HG02571 (cell line): ENCODE measurements at regions not wholly inside any gene's neighbourhood (a gene's known extent, or its start where the extent isn't known, plus 50 kb on each side); places are given as distances from the start of the nearest gene placed in this dataset.
"Not testable (repeated sequence)": the region's sequence is repeated elsewhere in the genome, so short reads cannot be mapped to it uniquely, and the experiment has no call there.

Experiments
- ATAC-seq: cut with Tn5 transposase; IDR thresholded peaks from one replicate; pipeline ENCODE4 v1.9.1; 2021; ENCODE audit warnings: mild to moderate bottlenecking, moderate library complexity; ENCODE audit not compliant: unreplicated experiment

- no peak for ATAC-seq
Observed at GRCh38 chr18:42447688-42448087, 492.7 kb downstream of the PIK3C3 start.

- ATAC-seq = no peak
Observed at GRCh38 chr18:42458226-42458625, 503.2 kb downstream of the PIK3C3 start.

DNA sequence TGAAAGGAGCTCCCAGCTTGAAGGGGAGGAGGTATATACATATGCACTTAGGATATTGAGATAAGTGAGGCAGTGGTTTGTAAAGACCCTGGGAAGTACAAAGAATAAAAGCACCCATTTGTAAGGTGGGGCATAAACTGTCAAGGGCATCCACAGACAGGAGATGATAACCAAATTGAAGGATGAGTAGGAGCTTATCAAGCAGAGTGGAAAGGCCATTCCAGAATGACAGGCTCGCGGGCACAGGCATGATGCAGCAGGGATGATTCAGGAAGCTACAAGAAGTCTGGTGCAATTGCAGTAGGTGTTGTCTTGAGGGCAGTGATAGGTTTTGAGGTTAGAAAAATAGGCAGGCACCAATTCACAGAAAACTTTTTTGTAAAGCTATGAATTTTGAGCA, 504.8 kb downstream of the PIK3C3 start:
- no peak for ATAC-seq

GRCh38 chr18:42471885-42472284, 516.9 kb downstream of the PIK3C3 start:
- no peak for ATAC-seq

- no peak for ATAC-seq
Observed at GRCh38 chr18:42473611-42474010, 518.6 kb downstream of the PIK3C3 start.

GRCh38 chr18:42474577-42474976, 519.5 kb downstream of the PIK3C3 start:
- ATAC-seq = no peak

DNA sequence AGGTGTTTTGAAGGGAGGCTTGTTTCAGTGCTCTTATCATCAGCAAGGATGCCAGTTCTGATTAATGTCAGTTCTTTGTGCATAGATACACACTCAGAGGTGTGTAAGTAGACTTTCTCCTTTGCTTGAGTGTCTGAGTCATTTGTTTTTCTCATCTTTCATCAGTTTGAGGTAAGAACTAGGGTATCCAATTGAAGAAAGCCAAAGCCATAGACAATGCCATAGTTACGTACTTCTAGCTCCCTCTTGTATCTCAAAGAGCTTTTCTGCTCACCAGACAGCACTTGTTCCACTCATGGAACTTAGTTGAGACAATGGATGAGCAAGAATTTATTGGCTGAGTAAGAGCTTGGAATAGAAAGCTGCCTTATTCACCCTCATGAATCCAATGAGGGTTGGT, 520.1 kb downstream of the PIK3C3 start:
- no peak for ATAC-seq

GRCh38 chr18:42477267-42477666, 522.2 kb downstream of the PIK3C3 start:
- no peak for ATAC-seq

DNA sequence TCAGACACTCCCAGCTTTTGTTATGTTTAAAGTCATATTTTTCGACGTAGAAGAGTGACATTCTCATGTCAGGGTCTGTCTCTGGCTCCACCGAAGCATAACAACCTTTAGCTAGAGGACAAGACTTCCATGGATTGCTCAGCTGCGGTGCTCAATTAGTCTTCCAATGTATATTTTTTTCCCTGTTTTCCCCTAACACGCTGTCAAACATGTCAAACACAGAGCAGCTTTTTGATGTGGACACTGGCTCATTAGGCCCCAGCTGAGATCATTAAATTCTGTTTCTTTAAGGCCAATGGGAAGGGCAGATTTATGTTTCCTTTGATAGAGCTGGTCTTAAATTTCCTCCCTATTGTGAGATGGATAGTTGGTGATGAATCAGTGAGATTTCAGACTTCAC, 525.4 kb downstream of the PIK3C3 start:
- no peak for ATAC-seq

DNA sequence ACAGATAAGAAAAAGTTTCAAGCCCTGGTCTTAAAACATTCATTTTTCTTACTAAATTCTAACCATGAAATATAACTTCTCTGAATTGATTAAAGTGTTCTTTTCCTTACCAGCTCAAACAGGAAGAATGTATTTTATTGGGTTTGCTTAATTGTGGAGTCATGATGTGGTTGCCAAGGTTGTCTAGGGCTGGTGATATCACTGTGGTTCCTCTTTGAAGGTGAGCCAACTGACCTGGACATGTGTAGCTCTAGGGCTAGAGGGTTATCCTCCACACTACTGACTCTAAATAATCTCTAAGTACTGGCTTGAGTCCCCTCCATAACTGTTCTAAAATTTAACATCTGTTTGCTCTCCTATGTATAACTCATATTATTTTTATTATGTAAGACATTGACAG, 529.6 kb downstream of the PIK3C3 start:
- ATAC-seq = no peak

- no peak for ATAC-seq
Observed at GRCh38 chr18:42486271-42486670, 531.2 kb downstream of the PIK3C3 start.

- no peak for ATAC-seq
Observed at GRCh38 chr18:42508683-42509296, 553.8 kb downstream of the PIK3C3 start.

GRCh38 chr18:42509750-42510415, 554.8 kb downstream of the PIK3C3 start:
- no peak for ATAC-seq

GRCh38 chr18:42510540-42510939, 555.5 kb downstream of the PIK3C3 start:
- ATAC-seq = no peak

DNA sequence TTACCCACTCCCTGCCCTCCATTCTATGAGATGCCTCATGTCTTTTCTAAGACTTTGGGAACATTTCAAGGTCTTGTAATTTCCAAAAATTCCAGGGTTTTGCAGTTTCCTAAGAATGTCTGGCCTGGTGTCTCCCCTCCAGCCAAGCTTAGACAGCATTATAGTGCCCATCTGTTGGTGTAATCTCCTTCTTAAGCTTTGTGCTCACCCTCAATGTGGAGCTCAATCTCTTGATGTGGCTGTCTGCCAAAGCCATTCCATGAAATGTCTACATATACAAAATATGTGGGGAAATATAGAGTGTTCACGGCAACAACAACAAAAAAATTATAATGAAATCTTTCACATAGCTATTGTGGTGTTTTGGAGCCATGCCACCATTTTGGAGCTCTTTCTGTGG, 558.4 kb downstream of the PIK3C3 start:
- no peak for ATAC-seq

GRCh38 chr18:42514512-42514911, 559.5 kb downstream of the PIK3C3 start:
- no peak for ATAC-seq

- ATAC-seq = no peak
Observed at GRCh38 chr18:42517896-42518295, 562.9 kb downstream of the PIK3C3 start.

- ATAC-seq = not testable (repeated sequence)
Observed at GRCh38 chr18:42518331-42518730, 563.3 kb downstream of the PIK3C3 start.

DNA sequence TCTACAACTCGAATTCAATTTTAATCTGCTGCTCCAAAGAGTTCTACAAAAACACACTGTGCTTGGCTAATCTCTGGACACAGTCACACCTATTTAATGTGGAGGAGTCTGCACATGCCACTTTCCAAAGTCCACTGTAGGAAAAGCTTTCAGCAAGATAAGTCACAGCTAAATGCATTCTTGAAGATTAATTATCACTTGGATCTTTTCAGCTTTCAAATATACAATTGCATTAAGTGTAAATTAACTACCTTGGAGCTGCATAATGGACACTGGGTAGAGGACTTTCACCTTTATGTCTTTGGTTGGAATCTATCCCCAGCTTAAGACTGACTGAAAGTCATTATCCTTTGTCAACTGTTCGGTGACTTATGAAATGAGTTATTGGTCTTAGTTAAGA, 565.1 kb downstream of the PIK3C3 start:
- ATAC-seq = no peak

DNA sequence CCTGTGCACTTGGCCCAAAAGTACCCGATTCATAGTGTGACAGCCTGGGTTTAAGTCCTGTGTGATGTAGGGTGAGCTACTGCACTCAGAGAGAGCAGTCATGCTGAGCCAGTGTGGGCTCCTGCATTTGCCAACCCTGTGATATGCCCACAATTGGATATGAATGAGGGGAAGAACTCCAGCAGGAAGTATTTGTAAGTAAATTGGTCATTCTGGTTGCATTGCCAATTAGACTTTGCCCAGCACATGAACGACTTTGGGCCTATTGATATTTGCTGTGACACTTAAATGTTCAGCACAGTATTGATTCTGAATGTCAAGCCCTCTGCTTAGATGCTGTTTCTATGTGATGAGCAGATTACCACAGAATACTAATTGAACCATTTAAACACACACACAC, 570.9 kb downstream of the PIK3C3 start:
- ATAC-seq = no peak

DNA sequence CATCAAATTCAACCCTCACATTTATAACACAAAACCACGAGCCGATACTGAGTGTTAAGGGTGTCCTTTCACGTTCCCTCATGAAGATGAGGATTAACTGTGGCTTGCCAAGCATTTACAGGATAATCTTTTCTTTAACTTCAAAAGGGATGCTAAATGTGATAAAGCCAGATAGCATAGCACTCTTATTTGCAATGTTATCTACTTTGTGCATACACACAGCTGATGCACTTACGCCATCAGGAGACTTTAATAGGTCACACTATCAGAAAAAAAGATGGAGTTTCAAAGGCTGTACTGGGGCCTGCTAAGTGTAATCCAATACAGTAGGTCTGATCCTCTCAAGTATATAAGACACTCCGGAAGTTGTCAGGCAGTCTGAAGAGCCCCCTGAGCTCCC, 572.7 kb downstream of the PIK3C3 start:
- ATAC-seq = no peak

GRCh38 chr18:42530276-42530675, 575.2 kb downstream of the PIK3C3 start:
- no peak for ATAC-seq

DNA sequence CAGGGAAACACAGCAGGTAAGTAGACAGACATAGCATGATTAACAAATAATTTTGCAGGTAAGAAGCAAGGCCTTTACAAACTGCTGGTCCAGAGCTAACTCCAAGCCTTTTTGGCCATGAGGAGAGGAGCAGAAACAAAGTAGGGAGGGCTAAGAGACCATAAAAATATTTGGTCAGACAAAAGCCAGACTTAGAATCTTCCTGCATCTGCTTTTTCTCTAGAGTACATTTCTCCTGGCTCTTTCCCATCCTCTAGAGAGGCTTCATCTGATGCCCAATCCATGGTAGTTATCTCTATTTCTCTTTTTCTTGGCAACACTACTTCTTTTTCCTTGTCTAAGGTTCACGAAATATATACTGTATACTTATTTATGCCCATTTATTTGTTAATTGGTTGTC, 577.1 kb downstream of the PIK3C3 start:
- no peak for ATAC-seq
